Stimulated activated CD4-positive, alpha-beta T cell treated with anti-CD3 and anti-CD28 coated beads, Interleukin-12 subunit alpha, Interleukin-12 subunit beta, amount 100 ng/mL, for 24 hours (primary cell): ENCODE measurements at regions not wholly inside any gene's neighbourhood (a gene's known extent, or its start where the extent isn't known, plus 50 kb on each side); places are given as distances from the start of the nearest gene placed in this dataset.

Source experiments
- DNase-seq, 2 experiments: peaks; one replicate each; pipeline ENCODE4 v3.0.0-alpha.2; 2020; ENCODE audit warnings: low read depth in 2 of 2

DNA sequence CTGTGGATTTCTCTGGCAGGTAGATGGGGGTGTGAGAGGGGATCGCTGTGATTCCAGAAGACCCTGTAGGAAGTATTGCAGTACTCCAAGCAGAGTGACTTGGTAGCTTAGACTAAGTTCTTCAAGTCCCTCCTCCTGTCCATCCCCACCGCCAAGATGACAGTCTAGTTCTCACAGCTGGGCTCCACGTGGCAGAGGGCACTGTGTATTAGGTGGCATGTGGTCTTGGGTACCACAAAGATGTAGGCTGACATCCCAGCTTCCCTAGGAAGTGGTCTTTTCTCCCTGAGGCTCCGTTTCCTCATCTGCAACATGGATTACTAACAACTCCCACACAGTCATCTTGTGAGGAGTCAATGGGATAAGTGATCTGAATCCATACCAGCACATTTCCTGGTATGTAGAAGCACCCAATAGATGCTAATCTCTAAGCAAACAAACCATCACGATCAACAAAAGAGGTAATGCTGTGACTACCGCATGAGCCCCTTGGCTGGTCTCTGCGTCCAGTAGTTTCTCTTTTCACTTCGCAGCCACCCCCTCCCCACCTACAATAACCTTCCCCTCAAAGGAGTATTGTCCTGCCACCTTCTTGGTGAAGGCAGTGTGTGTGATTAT, 349.1 kb upstream of the EEF2KMT start:
- no peak for DNase-seq

DNA sequence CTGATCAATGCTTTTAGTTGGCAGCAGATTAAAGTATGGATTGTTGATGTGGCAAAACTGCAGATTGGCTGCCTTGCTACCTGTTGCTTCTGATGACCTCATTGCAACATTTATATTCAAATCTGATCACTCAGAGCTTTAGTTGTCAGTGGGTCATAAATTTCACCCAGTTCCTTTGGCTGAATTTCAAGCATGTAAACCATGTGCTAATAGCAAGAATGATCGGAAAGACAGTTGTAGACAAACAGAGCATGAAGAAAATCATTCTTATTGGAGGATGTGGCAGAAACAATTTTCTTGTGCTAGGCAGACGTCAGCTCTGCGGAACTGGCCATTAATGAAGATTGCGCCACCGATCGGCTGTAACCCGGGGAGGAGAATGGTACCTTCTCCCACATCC, 346.6 kb upstream of the EEF2KMT start:
- no peak for DNase-seq

DNA sequence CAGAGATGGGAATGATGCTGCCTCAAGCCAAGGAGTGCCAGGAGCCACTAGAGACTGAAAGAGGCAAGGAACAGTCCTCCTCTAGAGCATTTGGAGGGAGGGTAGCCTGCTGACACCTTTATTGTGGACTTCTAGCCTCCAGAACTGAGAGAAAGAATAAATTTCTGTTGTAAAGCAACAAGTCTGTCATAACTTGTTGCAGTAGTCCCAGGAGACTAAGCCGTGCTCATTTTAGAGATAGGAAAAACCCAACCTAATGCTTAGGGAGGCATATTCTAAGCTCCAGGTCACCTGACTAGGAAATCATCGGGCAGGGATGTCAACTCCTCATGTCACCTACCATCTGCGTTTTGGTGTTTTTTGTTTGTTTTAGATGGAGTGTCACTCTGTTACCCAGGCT, 345.4 kb upstream of the EEF2KMT start:
- DNase-seq: no peak

DNA sequence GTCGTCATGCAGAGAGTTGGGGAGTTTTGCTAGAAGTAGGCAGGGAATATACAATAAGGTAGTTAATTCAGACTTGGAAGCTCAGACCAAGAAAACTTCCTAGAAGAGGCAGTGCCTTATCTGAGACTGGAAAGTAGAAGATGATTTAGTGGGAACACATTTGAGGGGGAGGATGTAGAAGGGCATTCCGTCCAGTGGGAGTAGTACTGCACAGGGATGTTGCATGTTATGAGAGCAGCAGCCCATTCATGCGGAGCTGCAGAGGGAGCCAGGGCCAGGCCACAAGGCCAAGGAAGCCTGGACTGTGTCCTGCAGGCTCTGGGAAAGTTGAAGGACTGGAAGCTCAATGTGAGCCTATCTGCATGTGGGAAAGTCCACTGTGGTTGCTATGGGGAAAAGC, 344.5 kb upstream of the EEF2KMT start:
- no peak for DNase-seq

DNA sequence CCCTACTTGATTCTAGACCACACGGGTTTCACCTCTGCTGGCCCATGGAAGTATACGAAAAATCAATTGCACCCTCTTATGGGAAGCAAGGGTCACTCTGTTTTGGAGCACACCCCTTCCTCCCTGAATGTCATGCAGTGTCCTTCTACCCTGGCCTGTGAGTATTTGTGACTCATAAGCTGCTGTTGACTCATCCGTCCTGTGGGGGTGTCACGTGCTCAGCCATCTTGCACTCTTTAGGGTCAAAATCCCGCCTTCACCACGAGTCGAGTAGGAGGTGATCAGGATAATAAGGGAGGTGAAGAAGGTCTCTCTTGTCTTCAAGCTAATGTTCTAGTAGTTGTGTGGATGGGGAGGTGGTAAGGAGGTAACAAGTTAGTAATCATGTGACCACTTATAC, 341.0 kb upstream of the EEF2KMT start:
- DNase-seq: no peak

DNA sequence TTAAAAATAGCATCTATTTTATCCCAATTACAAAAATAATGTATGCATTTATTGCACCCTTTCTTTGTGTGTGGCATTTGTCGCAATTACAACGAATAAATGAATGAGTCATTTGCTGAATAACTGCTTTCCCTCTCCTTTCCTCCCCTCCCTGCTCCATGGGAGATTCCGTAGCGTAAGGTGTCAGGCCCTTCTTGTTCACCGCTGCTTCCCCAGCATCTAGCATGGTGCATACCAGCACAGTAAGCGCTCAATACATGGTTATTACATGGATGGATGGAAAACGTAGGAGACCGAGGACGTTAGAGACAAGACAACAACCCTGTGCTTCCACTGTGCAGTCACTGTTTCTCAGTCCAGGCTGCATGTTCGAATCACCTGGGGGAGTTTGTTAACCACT, 336.0 kb upstream of the EEF2KMT start:
- DNase-seq: no peak

DNA sequence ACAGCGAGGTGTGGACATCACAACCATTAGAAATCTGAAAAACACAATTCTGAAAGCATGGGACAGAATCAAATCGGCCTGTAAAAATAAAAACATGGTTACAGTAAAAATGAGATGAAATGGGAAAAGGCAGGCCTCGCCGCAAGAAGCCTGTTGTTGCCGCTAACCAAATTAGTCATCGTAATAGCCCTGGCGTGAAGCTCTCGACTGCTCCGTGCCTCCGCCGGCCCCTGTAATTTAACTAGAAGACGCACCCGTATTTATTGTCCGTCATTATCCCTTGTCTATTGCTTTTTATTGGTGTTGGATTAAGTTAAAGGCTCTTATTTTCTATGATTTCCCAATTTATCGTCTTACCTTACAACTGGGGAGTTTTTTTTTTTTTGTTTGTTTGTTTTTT, 334.6 kb upstream of the EEF2KMT start:
- DNase-seq: no peak

DNA sequence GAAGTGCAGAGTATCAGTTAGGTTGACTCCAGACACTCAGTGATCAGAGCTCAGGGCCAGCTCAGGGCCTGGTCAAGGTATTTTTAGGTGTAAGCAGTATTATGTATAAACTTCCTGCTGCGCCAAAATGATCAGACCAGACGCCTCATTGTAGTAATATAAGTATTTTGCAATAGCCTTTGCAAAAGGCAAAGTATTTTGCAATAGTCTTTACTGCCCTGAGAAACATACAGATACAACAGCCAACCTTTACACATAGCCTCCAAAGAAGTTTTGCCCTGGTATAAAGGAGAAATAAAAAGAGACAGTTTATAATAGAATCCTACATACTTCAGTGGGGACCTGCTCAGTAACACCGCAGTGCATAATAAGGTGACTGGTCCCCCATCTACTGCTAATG, 333.0 kb upstream of the EEF2KMT start:
- no peak for DNase-seq

DNA sequence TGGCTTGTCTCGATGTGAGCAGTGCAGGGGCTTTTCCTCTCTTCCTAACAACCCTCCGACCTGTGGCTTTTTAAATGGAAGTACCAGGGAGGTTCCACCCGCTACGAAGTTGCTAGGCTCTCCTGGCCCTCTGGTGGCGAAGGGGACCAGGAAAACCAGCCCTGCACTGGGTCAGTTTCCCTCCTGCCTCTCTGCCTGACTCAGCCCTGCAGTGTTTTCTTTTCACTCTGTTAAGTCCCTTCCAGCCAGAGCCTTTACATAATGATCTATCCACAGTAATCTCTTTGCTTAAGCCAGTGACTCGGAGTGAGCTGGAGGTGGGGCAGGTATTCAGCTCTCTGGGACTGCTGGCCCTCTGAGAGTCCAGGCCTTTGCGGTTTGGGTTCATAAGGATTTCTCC, 331.3 kb upstream of the EEF2KMT start:
- DNase-seq: no peak

DNA sequence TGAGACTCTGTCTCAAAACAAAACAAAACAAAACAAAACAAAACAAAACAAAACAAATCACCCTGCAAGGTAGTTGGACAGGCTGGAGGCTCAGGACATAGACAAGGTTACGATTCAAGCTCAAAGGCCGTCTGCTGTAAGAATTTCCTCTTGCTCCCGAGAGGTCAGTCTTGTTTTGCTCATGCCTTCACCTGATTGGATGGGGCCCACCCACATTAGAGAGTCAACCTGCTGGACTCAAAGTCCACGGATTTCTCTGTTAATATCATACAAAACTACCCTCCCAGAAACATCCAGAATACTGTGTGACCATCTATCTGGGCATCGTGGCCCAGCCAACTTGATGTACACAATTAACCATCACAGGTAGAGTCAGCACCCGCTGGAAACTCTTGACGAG, 330.0 kb upstream of the EEF2KMT start:
- no peak for DNase-seq

DNA sequence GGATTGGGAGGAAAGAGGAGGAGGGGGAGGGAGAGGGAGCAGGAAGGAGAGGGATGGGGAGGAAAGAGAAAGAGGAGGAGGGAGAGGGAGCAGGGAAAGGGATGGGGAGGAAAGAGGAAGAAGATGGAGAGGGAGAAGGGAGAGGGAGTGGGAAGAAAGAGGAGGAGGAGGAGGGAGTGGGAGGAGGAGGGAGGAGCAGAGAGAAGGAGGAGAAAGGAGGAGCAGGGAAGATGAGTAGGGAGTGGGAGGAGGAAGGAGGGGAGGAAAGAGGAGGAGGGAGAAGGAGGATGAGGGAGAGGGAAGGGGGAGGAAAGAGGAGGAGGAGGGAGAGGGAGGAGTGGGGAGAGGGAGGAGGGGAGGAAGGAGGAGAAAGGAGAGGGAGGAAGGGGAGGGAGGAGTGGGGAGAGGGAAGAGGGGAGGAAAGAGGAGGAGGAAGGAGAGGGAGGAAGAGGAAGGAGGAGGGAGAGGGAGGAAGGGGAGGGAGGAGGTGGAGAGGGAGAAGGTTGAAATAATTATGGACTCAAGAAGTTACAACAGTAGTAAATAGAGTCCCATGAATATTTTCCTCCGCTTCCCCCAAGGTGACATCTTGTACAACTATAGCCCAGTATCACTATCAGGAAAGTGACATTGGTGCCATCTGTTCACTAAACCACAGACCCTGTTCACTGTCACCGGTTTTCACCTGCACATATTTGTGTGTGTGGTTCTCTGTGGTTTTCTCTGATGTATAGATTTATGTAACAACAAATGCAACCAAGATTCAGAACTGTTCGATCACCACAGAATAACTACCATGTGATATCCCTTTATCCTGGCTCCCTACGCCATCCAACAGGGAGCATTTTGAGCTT, 325.3 kb upstream of the EEF2KMT start:
- DNase-seq: no peak

DNA sequence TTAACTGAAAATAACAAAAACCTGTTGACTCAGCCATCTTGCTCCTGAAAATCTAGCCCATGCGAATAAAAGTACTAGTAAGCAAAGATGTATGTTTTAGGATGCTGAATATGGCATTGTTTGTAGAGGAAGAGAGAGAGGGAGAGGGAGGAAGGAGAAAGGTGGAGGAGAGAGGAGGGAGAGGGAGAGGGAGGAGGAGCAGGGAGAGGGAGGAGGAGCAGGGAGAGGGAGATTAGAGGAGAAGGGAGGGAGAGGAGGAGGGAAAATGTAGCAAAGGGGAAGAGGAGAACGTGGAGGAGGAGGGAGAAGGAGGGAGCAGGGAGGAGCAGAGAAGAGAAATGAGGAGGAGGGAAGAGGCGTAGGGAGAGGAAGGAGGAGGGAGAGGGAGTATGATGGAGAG, 324.5 kb upstream of the EEF2KMT start:
- DNase-seq: no peak

DNA sequence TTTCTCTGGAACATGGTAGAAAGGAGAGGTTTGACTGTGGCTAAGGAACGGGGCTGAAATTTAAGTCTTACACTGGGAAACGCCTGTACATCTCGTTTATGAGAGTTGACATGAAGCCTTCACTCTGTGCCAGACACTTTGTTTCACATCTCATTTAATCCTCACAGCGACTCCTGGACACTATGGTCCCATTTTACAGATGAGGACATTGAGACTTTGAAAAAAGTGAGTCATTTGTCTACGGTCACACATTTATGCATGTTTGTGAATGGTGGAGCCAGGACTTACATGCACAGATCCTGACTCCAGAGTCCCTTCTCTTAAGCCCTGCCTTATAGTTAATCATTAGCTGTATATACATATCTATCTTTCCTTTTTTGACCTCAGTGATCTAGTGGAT, 318.4 kb upstream of the EEF2KMT start:
- DNase-seq: no peak

DNA sequence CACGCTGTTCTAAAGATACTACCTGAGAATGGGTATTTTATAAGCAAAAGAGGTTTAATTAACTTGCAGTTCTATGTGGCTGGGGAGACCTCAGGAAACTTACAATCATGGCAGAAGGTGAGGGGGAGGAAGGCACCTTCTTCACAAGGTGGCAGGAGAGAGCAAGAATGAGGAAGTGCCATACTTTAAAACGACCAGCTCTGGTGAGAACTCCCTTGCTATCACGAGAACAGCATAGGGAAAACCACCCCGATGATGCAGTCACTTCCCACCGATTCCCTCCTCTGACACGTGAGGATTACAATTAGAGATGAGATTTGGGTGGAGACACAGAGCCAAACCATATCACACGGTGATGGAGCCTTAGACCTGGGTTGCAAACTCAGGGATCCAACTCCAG, 317.5 kb upstream of the EEF2KMT start:
- DNase-seq: no peak

DNA sequence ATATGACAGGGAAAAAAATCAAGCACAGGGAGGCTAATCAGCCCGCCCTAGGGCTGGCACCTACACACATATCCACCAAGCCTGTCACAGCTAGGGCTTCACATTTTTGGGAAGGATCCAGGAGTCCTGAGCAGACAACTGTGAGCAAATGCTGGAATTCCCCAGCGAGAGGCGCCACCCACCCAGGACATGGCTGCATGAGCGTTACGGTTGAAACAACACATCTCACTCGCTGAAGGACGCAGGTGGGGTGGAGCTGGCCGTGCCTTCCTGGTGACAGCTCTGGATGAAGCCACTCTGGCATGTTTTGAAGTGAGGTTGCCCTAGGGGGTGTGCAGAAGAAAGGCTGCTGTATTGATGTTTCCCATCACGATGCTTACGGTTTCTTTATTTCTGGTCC, 315.1 kb upstream of the EEF2KMT start:
- DNase-seq: no peak

DNA sequence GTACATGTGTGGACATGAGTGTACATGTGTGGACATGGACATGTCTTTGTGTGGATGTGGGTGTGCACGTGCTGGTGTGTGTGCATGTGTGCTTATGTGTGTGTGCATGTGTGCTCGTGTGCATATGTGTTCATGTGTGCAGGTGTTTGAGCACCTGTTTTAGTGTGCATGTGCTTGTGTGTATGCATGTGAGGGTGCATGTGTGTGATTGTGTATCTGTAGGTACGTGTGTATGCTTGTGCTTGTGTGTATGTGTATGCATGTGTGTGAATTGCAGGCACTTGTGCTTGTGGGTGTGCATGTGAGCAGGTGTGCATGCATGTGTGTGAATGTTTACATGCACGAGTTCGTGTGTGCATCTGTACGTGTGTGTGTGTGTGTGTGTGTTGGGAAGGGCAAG, 300.6 kb upstream of the EEF2KMT start:
- no peak for DNase-seq

DNA sequence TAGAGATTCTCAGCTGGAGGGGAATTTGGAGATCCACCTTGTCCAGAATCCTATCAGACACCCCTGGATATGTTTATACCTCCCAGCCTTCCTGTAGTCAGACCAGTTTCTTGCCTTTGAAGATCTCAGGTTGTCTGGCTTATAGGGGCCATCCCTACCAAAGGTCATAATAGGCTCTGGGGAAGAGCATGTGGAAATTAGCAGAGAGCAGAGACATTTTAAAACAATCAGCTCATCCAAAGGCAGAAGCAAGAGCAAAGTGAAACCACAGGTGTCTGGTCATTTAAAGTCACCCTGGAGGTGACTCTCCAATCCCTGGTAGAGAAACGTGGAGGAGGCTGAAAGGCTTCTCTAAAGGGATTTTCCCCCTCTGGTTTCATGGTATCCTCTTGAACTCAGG, 299.3 kb upstream of the EEF2KMT start:
- no peak for DNase-seq

DNA sequence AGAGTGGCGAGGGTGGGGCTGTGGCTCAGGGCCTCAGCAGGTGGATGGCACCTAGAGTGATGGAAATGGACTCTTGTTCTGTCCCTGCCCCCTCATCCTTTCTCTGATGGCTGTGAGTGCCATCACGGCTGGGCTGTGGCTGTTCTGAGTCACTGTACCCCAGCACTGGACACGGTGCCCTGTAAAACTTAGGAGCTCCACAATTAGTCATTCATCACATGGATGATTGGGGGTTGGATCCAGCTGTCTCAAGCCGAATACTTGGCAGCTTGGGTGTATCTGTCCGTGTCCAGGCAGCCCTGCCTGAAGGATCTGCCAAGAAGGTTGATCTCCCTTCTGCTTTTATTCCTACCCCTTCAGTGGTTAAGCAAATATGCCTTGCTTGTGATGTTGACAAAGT, 295.5 kb upstream of the EEF2KMT start:
- DNase-seq: no peak

DNA sequence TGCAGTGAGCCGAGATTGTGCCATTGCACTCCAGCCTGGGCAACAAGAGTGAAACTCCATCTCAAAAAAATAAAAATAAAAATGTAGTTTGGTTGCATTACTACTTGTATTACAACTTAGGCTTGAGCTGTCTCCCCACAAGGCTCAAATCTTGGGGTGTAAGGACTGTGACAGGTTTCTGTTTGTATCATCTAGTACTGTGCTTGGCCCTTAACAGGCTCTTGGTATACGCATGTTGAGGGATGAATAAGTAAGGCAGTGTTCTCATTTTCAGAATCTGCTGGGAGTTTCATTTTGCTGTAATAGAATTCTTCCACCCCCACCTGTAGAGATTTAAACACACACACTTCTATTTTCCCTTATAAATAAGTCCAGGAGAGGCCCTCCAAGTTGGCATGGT, 289.4 kb upstream of the EEF2KMT start:
- DNase-seq: no peak

DNA sequence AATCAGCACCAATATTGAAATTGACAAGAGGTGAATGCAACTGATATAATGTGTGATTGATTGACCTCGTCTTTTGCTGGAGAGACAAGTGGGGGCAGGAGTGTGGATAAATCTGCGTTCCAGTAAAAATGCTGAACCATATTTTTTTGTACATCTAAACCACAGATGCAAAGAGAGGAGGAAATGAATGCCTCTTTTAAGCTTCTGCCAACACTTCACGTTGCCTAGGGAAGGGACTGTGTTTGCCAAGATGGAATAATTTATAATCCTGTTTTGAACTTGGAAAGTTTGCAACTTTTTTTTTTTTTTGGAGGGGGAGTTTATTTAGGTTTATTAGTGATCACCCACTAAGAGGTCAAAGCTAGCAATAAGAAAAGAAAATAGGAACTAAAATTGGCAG, 288.2 kb upstream of the EEF2KMT start:
- DNase-seq: no peak

DNA sequence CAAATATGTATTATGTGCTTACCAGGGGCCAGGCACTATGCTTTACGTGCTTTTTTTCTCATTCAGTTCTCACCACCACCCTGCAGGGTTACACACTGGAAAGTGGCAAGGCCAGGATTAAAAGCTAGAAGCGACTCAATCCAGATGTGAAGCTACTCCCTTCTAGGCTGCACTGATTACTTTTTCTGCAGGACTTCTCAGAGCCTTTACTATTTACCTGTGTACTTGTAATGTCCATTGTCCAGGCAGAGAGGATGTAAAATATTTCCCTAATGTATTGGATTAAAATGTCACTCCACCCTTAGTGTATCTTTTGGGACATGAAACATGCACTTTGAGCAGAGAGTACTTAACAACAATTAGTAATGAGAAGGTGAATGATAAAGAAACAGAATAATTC, 287.5 kb upstream of the EEF2KMT start:
- DNase-seq: no peak

DNA sequence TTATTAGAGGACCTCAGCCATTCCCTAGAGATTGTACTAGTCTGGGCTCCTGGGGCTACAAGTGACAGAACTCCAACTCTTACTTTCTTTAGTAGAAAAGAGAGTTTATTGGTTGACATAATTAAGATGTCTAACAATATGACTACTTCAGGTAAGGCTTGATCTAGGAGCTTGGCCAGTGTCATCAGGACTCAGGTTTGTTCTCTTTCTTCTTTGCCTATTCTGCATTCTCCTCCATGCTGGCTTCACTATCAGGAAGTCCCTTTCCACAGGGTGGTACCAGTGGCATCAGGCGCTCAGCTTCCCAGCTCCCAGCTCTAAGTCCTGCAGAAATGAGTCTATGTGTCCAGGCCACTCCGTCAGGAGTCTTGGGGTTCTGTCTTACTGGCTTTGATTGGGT, 286.1 kb upstream of the EEF2KMT start:
- DNase-seq: no peak

DNA sequence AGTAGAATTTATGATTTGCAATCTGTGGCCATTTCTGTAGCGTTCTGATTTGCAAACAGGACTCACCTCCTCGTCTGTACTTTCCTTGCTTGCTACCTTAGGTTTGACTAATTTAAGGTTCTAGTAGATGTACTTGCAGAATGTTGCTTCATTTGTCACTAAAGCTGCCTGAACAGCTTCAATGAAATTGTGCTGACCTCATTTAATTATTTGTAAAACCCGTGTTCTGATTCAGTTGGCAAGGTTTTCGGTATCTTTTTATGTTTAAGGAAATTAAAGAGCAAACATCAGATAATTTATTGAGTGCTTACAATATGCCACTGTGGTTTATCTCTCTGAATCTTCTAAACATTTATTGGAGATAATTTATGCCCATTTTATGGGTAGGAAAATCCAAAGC, 284.9 kb upstream of the EEF2KMT start:
- no peak for DNase-seq

DNA sequence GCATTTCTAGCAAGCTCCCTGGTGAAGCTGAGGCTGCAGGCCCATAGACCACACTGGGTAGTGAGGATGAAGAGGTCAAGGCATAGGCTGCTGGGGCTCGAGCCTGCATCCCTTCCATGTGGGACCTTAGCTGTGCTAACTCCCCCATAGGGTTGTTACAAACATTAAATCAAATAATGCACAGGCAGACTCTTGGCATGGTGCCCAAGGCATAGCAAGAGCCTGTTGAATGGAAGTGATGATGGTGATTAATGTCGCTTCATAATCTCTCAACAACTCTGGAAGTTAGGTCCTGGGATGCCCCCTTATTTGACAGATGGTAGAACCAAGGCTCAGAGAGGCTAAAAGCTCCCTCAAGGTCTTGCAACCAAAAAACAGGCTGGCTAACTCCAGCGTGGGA, 283.9 kb upstream of the EEF2KMT start:
- DNase-seq: no peak
